IMR-90 (cell line): ENCODE measurements at regions not wholly inside any gene's neighbourhood (a gene's known extent, or its start where the extent isn't known, plus 50 kb on each side); places are given as distances from the start of the nearest gene placed in this dataset.

Experiments used
- ATAC-seq: fragments of 200-7000 bp; cut with Tn5 transposase; 2 replicates; pipeline ENCODE4 v1.9.1; 2020; ENCODE audit warnings: low read depth, mild to moderate bottlenecking, moderate library complexity
- BruUV-seq: library from RNA; stranded (reverse); fragments of 400-500 nt; replicated peaks from 2 replicates; lab custom pipeline; 2021; lab: Mats Ljungman, UMichigan
- CTCF ChIA-PET: fragments of 300-600 bp; formaldehyde crosslinking; extraction: SDS; loops from one replicate; lab custom pipeline; 2021; ENCODE audit warnings: antibody characterized with exemption; lab: Yijun Ruan, JAX
- POLR2A ChIA-PET: fragments of 300-600 bp; sonication (Branson Sonifier 250); formaldehyde crosslinking; loops from one replicate; lab custom pipeline; 2022; ENCODE audit warnings: antibody characterized with exemption; ENCODE audit not compliant: unreplicated experiment; lab: Charles Lee
- DNase-seq: peaks from one replicate; pipeline ENCODE4 v3.0.0; 2013
- H2AFZ ChIP-seq: replicated peaks from 2 replicates; pipeline ENCODE3; 2013; ENCODE audit warnings: low read length, mild to moderate bottlenecking; ENCODE audit not compliant: poor library complexity
- H2AK5ac ChIP-seq: 2 replicates; pipeline ENCODE4 v1.6.1; 2013; ENCODE audit warnings: low read depth, low read length, inconsistent platforms
- H2AK9ac ChIP-seq: replicated peaks from 2 replicates; pipeline ENCODE3; 2013; ENCODE audit warnings: mild to moderate bottlenecking, low read depth, low read length, moderate library complexity; ENCODE audit not compliant: poor library complexity
- H2BK120ac ChIP-seq: 2 replicates; pipeline ENCODE4 v1.6.1; 2013; ENCODE audit warnings: low read depth, low read length, inconsistent platforms
- H2BK15ac ChIP-seq: 3 replicates; pipeline ENCODE4 v1.6.1; 2013; ENCODE audit warnings: low read depth, low read length, inconsistent platforms
- H2BK20ac ChIP-seq: 2 replicates; pipeline ENCODE4 v1.6.1; 2013; ENCODE audit warnings: low read depth, mild to moderate bottlenecking, inconsistent platforms, low read length, moderate library complexity
- H2BK5ac ChIP-seq: 2 replicates; pipeline ENCODE4 v1.6.1; 2013; ENCODE audit warnings: mild to moderate bottlenecking, low read depth, low read length, inconsistent platforms; ENCODE audit not compliant: poor library complexity, severe bottlenecking
- H3K14ac ChIP-seq: replicated peaks from 2 replicates; pipeline ENCODE4 v1.6.1; 2013; ENCODE audit warnings: low read depth, low read length, inconsistent platforms
- H3K18ac ChIP-seq: 2 replicates; pipeline ENCODE4 v1.6.1; 2013; ENCODE audit warnings: low read depth, low read length, control low read depth
- H3K23ac ChIP-seq: 2 replicates; pipeline ENCODE4 v1.6.1; 2013; ENCODE audit warnings: low read depth, low read length, inconsistent platforms
- H3K27ac ChIP-seq: 2 replicates; pipeline ENCODE4 v1.5.1; 2013; ENCODE audit warnings: mild to moderate bottlenecking, control low read depth, low read length; ENCODE audit not compliant: insufficient read depth
- H3K27me3 ChIP-seq: 2 replicates; pipeline ENCODE4 v1.6.1; 2013; ENCODE audit warnings: low read length; ENCODE audit not compliant: control insufficient read depth, insufficient read depth
- H3K36me3 ChIP-seq: 2 replicates; pipeline ENCODE4 v1.6.1; 2013; ENCODE audit warnings: low read length, mixed read lengths; ENCODE audit not compliant: control insufficient read depth, insufficient read depth
- H3K4ac ChIP-seq: 2 replicates; pipeline ENCODE4 v1.6.1; 2013; ENCODE audit warnings: low read depth, low read length, inconsistent platforms
- H3K4me1 ChIP-seq: 2 replicates; pipeline ENCODE4 v1.6.1; 2013; ENCODE audit warnings: low read length, mixed read lengths; ENCODE audit not compliant: control insufficient read depth, insufficient read depth
- H3K4me2 ChIP-seq: 2 replicates; pipeline ENCODE4 v1.6.1; 2013; ENCODE audit warnings: low read depth, mild to moderate bottlenecking, control low read depth, low read length, moderate library complexity
- H3K4me3 ChIP-seq: 2 replicates; pipeline ENCODE4 v1.5.1; 2013; ENCODE audit warnings: low read depth, mild to moderate bottlenecking, control low read depth, low read length, moderate library complexity; ENCODE audit not compliant: insufficient read depth
- H3K56ac ChIP-seq: 2 replicates; pipeline ENCODE4 v1.6.1; 2013; ENCODE audit warnings: low read length, inconsistent platforms; ENCODE audit not compliant: insufficient read depth; ENCODE audit errors: extremely low read depth
- H3K79me1 ChIP-seq, 2 experiments: 2 replicates each; pipeline ENCODE4 v1.6.1; 2013; ENCODE audit warnings: low read length in 2 of 2, inconsistent platforms in 1 of 2, low read depth in 1 of 2
- H3K9ac ChIP-seq: 2 replicates; pipeline ENCODE4 v1.6.1; 2013; ENCODE audit warnings: low read depth, low read length, control low read depth
- H3K9me1 ChIP-seq: 2 replicates; pipeline ENCODE4 v1.6.1; 2013; ENCODE audit warnings: low read length, inconsistent platforms; ENCODE audit not compliant: insufficient read depth
- H3K9me3 ChIP-seq: 2 replicates; pipeline ENCODE4 v1.6.1; 2013; ENCODE audit warnings: low read length; ENCODE audit not compliant: control insufficient read depth, insufficient read depth
- H4K20me1 ChIP-seq: 2 replicates; pipeline ENCODE4 v1.6.1; 2013; ENCODE audit warnings: low read length, inconsistent platforms; ENCODE audit not compliant: insufficient read depth
- H4K5ac ChIP-seq: 2 replicates; pipeline ENCODE4 v1.6.1; 2013; ENCODE audit warnings: mild to moderate bottlenecking, low read depth, low read length, control low read depth
- H4K8ac ChIP-seq, 2 experiments: 2 replicates each; pipeline ENCODE4 v1.6.1; 2013; ENCODE audit warnings: low read depth in 2 of 2, low read length in 2 of 2, control low read depth in 1 of 2, inconsistent platforms in 1 of 2
- H4K91ac ChIP-seq: 2 replicates; pipeline ENCODE4 v1.6.1; 2013; ENCODE audit warnings: low read depth, low read length, inconsistent platforms; ENCODE audit not compliant: insufficient read depth
- BHLHE40 ChIP-seq: fragments of 150-350 bp; IDR thresholded peaks from 2 replicates; pipeline ENCODE4 v1.6.1; 2016; ENCODE audit warnings: mild to moderate bottlenecking, low read depth, low read length
- CEBPB ChIP-seq: IDR thresholded peaks from 2 replicates; pipeline ENCODE4 v1.6.1; 2012; ENCODE audit warnings: low read depth, low read length, improper control_type of control experiment
- CHD1 ChIP-seq: IDR thresholded peaks from 2 replicates; pipeline ENCODE4 v1.6.1; 2012; ENCODE audit warnings: low read depth, low read length, improper control_type of control experiment
- CTCF ChIP-seq: conservative IDR thresholded peaks from 2 replicates; pipeline ENCODE4 v1.5.1; 2012; ENCODE audit warnings: mild to moderate bottlenecking, low read depth, low read length, improper control_type of control experiment
- FOS ChIP-seq: fragments of 150-350 bp; IDR thresholded peaks from 2 replicates; pipeline ENCODE4 v1.6.1; 2016; ENCODE audit warnings: low read depth, low read length
- MAZ ChIP-seq: IDR thresholded peaks from 2 replicates; pipeline ENCODE4 v1.6.1; 2012; ENCODE audit warnings: low read depth, mild to moderate bottlenecking, low read length, improper control_type of control experiment, moderate library complexity, borderline replicate concordance
- POLR2A ChIP-seq: IDR thresholded peaks from 2 replicates; pipeline ENCODE4 v1.6.1; 2012; ENCODE audit warnings: mild to moderate bottlenecking, low read depth, low read length
- RAD21 ChIP-seq: IDR thresholded peaks from 2 replicates; pipeline ENCODE4 v1.6.1; 2012; ENCODE audit warnings: low read length, improper control_type of control experiment
- RCOR1 ChIP-seq: IDR thresholded peaks from 2 replicates; pipeline ENCODE4 v1.6.1; 2012; ENCODE audit warnings: mild to moderate bottlenecking, low read length, improper control_type of control experiment; ENCODE audit not compliant: insufficient replicate concordance
- RFX5 ChIP-seq: IDR thresholded peaks from 2 replicates; pipeline ENCODE4 v1.8.0; 2012; ENCODE audit warnings: low read depth, mild to moderate bottlenecking, low read length, moderate library complexity
- WGBS, 2 experiments: methylation state at CpG; one replicate each; pipeline versions ENCODE4 v1.1.5 to v1.1.7; 2013; ENCODE audit warnings: missing lambda C conversion rate in 2 of 2; ENCODE audit not compliant: insufficient read length in 1 of 2; ENCODE audit errors: extremely low coverage in 2 of 2; 5-methylcytosine and 5-hydroxymethylcytosine counted together
- dilution Hi-C: fragments of 300-500 bp; cut with HindIII; formaldehyde crosslinking; loops from one replicate; pipeline ENCODE4 v1.14.3; 2018; ENCODE audit warnings: low sequenced_read_pairs; ENCODE audit not compliant: unreplicated experiment
- in situ Hi-C: fragments of 300-500 bp; cut with MboI; formaldehyde crosslinking; loops from 3 replicates; pipeline ENCODE4 v1.14.3; 2019; ENCODE audit warnings: low sequenced_read_pairs, inconsistent platforms, mixed read lengths
- intact Hi-C: fragments of 100-400 bp; cut with micrococcal nuclease; formaldehyde crosslinking; loops from 2 replicates; pipeline ENCODE4 v1.10.0; 2022
- TF ChIP-seq, protein P1 (sequence below): fragments of 150-350 bp; IDR thresholded peaks from 2 replicates; pipeline ENCODE4 v1.6.1; 2016; ENCODE audit warnings: low read depth, mild to moderate bottlenecking, low read length, moderate library complexity, borderline replicate concordance
- TF ChIP-seq, protein P2 (sequence below): fragments of 150-350 bp; IDR thresholded peaks from 2 replicates; pipeline ENCODE4 v1.6.1; 2017; ENCODE audit warnings: mild to moderate bottlenecking, antibody characterized with exemption, low read length, low read depth

GRCh38 chr9:105865285-105865684, 170.9 kb downstream of the TMEM38B start:
- ChIA-PET POLR2A (no interaction called here), CTCF (no interaction called here)

More at GRCh38 chr9:105865285-105865684, 170.9 kb downstream of the TMEM38B start:
- dilution Hi-C loops (no loop called here), intact Hi-C loops (no loop called here), in situ Hi-C loops (no loop called here)
- Histone ChIP-seq H3K27ac (no peak overlapping the region), H2BK5ac (no peak overlapping the region), H2BK15ac (no peak overlapping the region), H3K27me3 (no peaks in the 10 kb centered on the region), H3K4me3 (no peak overlapping the region), H3K9me3 (no peaks in the 10 kb centered on the region), H2AK5ac (no peak overlapping the region), H3K79me1 (no peaks in the 10 kb centered on the region), H3K4me2 (no peak overlapping the region), H3K4me1 (no peaks in the 10 kb centered on the region), H3K9ac (no peak overlapping the region), H3K36me3 (no peaks in the 10 kb centered on the region), H3K14ac (no peak overlapping the region), H2BK20ac (no peak overlapping the region), H4K5ac (no peak overlapping the region), H3K9me1 (no peaks in the 10 kb centered on the region), H4K20me1 (no peaks in the 10 kb centered on the region), H4K91ac (no peak overlapping the region), H2AFZ (no peak overlapping the region), H2AK9ac (no peak overlapping the region), H3K56ac (no peak overlapping the region), H2BK120ac (no peak overlapping the region), H4K8ac (no peak overlapping the region), H3K18ac (no peak overlapping the region), H3K4ac (no peak overlapping the region), H3K23ac (no peak overlapping the region)
- ATAC-seq (no peak), DNase-seq (no peak)
- TF ChIP-seq RFX5 = no peak
- TF ChIP-seq POLR2A = no peak
- TF ChIP-seq, protein P1, sequence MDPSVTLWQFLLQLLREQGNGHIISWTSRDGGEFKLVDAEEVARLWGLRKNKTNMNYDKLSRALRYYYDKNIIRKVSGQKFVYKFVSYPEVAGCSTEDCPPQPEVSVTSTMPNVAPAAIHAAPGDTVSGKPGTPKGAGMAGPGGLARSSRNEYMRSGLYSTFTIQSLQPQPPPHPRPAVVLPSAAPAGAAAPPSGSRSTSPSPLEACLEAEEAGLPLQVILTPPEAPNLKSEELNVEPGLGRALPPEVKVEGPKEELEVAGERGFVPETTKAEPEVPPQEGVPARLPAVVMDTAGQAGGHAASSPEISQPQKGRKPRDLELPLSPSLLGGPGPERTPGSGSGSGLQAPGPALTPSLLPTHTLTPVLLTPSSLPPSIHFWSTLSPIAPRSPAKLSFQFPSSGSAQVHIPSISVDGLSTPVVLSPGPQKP = no peak
- no peak for TF ChIP-seq RCOR1
- no peak for TF ChIP-seq RAD21
- TF ChIP-seq FOS = no peak
- TF ChIP-seq CEBPB = no peak
- TF ChIP-seq MAZ = no peak
- no peak for TF ChIP-seq BHLHE40
- no peak for TF ChIP-seq CTCF
- TF ChIP-seq, protein P2, sequence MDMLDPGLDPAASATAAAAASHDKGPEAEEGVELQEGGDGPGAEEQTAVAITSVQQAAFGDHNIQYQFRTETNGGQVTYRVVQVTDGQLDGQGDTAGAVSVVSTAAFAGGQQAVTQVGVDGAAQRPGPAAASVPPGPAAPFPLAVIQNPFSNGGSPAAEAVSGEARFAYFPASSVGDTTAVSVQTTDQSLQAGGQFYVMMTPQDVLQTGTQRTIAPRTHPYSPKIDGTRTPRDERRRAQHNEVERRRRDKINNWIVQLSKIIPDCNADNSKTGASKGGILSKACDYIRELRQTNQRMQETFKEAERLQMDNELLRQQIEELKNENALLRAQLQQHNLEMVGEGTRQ = no peak
- TF ChIP-seq CHD1 = no peak
- no TSS peak for BruUV-seq
- no CpG with 5 or more reads among the region's 4 CpGs for WGBS, 2 experiments
